IgD-negative memory B cell (primary cell): ENCODE measurements at regions not wholly inside any gene's neighbourhood (a gene's known extent, or its start where the extent isn't known, plus 50 kb on each side); places are given as distances from the start of the nearest gene placed in this dataset.

ENCODE experiments used
- H3K27ac Mint-ChIP-seq, 3 donors: one replicate each; pipeline ENCODE4 v1.8.0; 2020 to 2022; ENCODE audit warnings: mild to moderate bottlenecking in 3 of 3, mixed read lengths in 3 of 3, moderate library complexity in 1 of 3
- H3K27me3 Mint-ChIP-seq: one replicate; pipeline ENCODE4 v1.8.0; 2021; ENCODE audit warnings: mixed read lengths
- H3K36me3 Mint-ChIP-seq: one replicate; pipeline ENCODE4 v1.8.0; 2020; ENCODE audit warnings: mild to moderate bottlenecking, mixed read lengths
- H3K4me1 Mint-ChIP-seq, 3 donors: one replicate each; pipeline ENCODE4 v1.8.0; 2020 to 2022; ENCODE audit warnings: mixed read lengths in 3 of 3, mild to moderate bottlenecking in 1 of 3
- H3K4me3 Mint-ChIP-seq, 4 donors: one replicate each; pipeline ENCODE4 v1.8.0; 2020 to 2022; ENCODE audit warnings: mild to moderate bottlenecking in 4 of 4, mixed read lengths in 4 of 4, moderate library complexity in 3 of 4
- H3K9me3 Mint-ChIP-seq, 3 donors: one replicate each; pipeline ENCODE4 v1.8.0; 2020 to 2021; ENCODE audit warnings: mixed read lengths in 3 of 3, mild to moderate bottlenecking in 1 of 3

DNA sequence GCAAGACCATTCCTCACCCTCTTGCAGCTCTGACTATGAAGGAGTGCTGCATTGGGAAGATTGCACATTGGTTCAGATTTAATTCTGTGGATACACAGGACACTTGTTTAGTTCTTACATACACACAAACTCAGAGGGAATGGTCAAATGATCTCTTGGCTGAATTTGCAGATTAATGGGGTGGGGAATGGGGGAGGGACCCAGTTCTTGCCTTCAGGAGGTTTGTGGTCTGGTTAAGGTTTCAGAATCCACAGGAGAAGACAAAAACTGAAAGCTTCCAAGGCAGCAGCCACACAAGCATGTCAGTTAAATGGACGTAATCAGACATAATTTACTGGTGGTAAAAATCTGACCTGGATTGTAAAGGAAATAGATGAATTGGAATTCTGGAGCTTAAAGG lies 257.1 kb upstream of the ROPN1 start:
- Mint-ChIP-seq H3K36me3 (no peaks in the 10 kb centered on the region), H3K27ac (no peak overlapping the region), H3K4me1 (no peaks in the 10 kb centered on the region), H3K9me3 (no peaks in the 10 kb centered on the region), H3K27me3 (peaks cover 18% of the 10 kb centered on the region), H3K4me3 (no peak overlapping the region)

DNA sequence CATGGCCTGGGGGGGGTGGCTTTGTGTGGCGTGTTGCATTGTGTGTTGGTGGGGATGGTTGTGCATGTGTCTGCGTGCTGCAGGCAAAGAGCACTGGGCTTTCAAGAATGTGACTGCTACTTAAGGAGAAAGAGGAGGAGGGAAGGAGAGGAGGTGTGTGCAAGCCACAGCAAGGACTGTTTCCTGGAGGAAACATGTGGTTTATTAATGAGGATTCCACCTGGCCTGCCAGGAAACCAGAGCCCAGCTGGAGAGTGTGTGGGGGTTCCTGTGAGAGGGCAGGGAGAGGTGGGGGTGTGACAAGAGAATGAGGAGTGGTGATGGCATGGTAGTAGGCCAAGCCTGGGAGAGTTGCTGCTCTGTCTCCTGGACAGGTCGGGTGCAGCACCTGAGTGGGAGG lies 258.1 kb upstream of the ROPN1 start:
- Mint-ChIP-seq H3K36me3 (no peaks in the 10 kb centered on the region), H3K9me3 (no peaks in the 10 kb centered on the region), H3K4me1 (no peaks in the 10 kb centered on the region), H3K4me3 (no peak overlapping the region), H3K27ac (no peak overlapping the region), H3K27me3 (peaks cover 18% of the 10 kb centered on the region)

GRCh38 chr3:124256156-124256555 lies 264.2 kb upstream of the ROPN1 start:
- Mint-ChIP-seq H3K4me1 (no peaks in the 10 kb centered on the region), H3K4me3 (no peak overlapping the region), H3K36me3 (no peaks in the 10 kb centered on the region), H3K27ac (no peak overlapping the region), H3K27me3 (peaks cover 3% of the 10 kb centered on the region), H3K9me3 (no peaks in the 10 kb centered on the region)

DNA sequence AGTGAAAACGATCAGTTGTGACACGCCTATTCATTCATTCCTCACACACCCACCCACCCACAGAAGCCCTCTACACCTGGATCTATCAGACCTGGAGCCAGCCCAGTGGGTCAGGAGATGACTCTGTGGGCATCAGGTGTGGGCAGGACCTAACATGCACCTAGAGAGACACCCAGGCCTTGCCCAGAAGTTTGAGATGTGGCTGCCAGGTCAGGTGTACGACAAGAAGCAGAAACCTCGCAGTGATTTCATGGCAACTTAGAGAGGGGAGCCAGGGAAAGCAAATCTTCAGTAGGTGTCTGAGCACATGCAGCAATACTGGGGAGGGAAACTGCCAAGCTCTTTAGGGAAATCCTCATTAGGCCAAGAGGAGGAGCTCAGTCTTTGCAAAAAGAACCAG lies 264.7 kb upstream of the ROPN1 start:
- Mint-ChIP-seq H3K27me3 (peaks cover 3% of the 10 kb centered on the region), H3K9me3 (no peaks in the 10 kb centered on the region), H3K36me3 (no peaks in the 10 kb centered on the region), H3K27ac (no peak overlapping the region), H3K4me1 (no peaks in the 10 kb centered on the region), H3K4me3 (no peak overlapping the region)

- no peak overlapping the region for H3K4me3 Mint-ChIP-seq
- H3K9me3 Mint-ChIP-seq, result no peaks in the 10 kb centered on the region
- H3K27me3 Mint-ChIP-seq, result peaks cover 3% of the 10 kb centered on the region
- H3K36me3 Mint-ChIP-seq, result no peaks in the 10 kb centered on the region
- no peak overlapping the region for H3K27ac Mint-ChIP-seq
- no peaks in the 10 kb centered on the region for H3K4me1 Mint-ChIP-seq
These were observed 265.5 kb upstream of the ROPN1 start for GRCh38 chr3:124257336-124257864.

GRCh38 chr3:124258057-124258500 lies 266.2 kb upstream of the ROPN1 start:
- Mint-ChIP-seq H3K9me3 (no peaks in the 10 kb centered on the region), H3K4me1 (no peaks in the 10 kb centered on the region), H3K27ac (no peak overlapping the region), H3K36me3 (no peaks in the 10 kb centered on the region), H3K27me3 (no peaks in the 10 kb centered on the region), H3K4me3 (no peak overlapping the region)

DNA sequence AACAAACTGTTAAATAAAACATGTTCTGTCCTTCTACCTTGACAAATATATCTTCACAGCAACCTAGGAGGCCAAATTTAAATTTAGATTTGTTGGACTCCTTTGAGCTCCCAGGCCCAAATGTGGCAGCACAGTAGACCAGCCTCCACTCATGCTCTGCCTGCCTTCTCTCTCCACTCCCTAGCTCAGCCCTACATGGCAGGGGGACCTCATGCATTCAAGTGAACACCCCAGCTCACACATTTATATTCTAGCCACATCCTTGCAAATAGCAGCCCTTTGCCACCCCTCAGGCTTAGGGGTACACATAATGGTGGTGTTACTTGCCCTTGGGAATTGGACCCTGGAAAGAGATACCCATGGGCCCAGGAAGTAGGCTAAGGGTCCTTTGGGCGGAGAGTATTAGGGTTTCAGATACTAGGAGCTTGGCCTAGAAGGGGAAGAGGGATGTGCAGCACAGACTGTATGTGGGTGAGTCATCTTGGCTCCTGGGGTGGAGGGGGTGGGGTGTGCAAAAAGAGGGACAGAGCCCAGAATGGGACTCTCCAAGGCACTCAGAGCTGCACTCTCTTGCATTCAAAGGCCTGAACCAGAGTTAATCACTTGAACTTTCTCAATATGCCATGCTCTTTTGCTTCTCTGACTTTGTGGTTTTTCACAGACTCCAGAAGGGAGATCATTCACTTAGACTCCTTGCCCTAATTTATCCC lies 268.4 kb upstream of the ROPN1 start:
- Mint-ChIP-seq H3K27me3 (peaks cover 3% of the 10 kb centered on the region), H3K4me3 (no peak overlapping the region), H3K9me3 (no peaks in the 10 kb centered on the region), H3K36me3 (no peaks in the 10 kb centered on the region), H3K4me1 (no peaks in the 10 kb centered on the region), H3K27ac (no peak overlapping the region)

GRCh38 chr3:124261306-124261705 lies 269.4 kb upstream of the ROPN1 start:
- Mint-ChIP-seq H3K27me3 (peaks cover 3% of the 10 kb centered on the region), H3K27ac (no peak overlapping the region), H3K36me3 (no peaks in the 10 kb centered on the region), H3K9me3 (no peaks in the 10 kb centered on the region), H3K4me3 (no peak overlapping the region), H3K4me1 (no peaks in the 10 kb centered on the region)

- no peak overlapping the region for H3K27ac Mint-ChIP-seq
- peaks cover 3% of the 10 kb centered on the region for H3K27me3 Mint-ChIP-seq
- H3K4me3 Mint-ChIP-seq, result no peak overlapping the region
- no peaks in the 10 kb centered on the region for H3K36me3 Mint-ChIP-seq
- H3K9me3 Mint-ChIP-seq, result no peaks in the 10 kb centered on the region
- no peaks in the 10 kb centered on the region for H3K4me1 Mint-ChIP-seq
These were observed 271.2 kb upstream of the ROPN1 start for GRCh38 chr3:124263168-124263567.

GRCh38 chr3:124264346-124264745 lies 272.4 kb upstream of the ROPN1 start:
- peaks cover 3% of the 10 kb centered on the region for H3K27me3 Mint-ChIP-seq
- no peak overlapping the region for H3K4me3 Mint-ChIP-seq
- H3K9me3 Mint-ChIP-seq, result no peaks in the 10 kb centered on the region
- H3K36me3 Mint-ChIP-seq, result no peaks in the 10 kb centered on the region
- no peaks in the 10 kb centered on the region for H3K4me1 Mint-ChIP-seq
- H3K27ac Mint-ChIP-seq, result no peak overlapping the region

DNA sequence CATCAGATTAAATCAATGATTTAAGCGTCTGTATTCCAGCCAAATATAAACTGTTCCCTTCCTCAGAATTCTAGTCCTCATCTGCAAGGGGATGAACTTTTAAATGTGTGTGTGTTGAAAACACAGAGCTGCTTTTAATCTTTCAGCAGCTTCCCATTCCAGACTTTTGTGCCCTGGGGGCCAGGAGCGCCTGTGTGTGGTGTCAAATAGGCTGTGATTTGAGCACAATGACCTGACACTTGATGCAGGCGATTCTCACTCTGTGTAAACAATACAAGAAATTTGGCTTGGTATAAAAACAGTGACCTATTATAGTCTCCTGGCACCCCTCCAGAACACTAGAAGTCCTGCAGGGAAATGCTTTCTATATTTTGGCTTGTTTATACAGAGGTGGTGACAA lies 274.6 kb upstream of the ROPN1 start:
- no peaks in the 10 kb centered on the region for H3K4me1 Mint-ChIP-seq
- no peak overlapping the region for H3K4me3 Mint-ChIP-seq
- no peaks in the 10 kb centered on the region for H3K36me3 Mint-ChIP-seq
- no peaks in the 10 kb centered on the region for H3K9me3 Mint-ChIP-seq
- H3K27ac Mint-ChIP-seq, result no peak overlapping the region
- H3K27me3 Mint-ChIP-seq, result peaks cover 3% of the 10 kb centered on the region

GRCh38 chr3:124267406-124267805 lies 275.5 kb upstream of the ROPN1 start:
- H3K4me3 Mint-ChIP-seq, result no peak overlapping the region
- H3K4me1 Mint-ChIP-seq, result no peaks in the 10 kb centered on the region
- H3K36me3 Mint-ChIP-seq, result no peaks in the 10 kb centered on the region
- H3K27me3 Mint-ChIP-seq, result peaks cover 6% of the 10 kb centered on the region
- no peak overlapping the region for H3K27ac Mint-ChIP-seq
- H3K9me3 Mint-ChIP-seq, result no peaks in the 10 kb centered on the region

DNA sequence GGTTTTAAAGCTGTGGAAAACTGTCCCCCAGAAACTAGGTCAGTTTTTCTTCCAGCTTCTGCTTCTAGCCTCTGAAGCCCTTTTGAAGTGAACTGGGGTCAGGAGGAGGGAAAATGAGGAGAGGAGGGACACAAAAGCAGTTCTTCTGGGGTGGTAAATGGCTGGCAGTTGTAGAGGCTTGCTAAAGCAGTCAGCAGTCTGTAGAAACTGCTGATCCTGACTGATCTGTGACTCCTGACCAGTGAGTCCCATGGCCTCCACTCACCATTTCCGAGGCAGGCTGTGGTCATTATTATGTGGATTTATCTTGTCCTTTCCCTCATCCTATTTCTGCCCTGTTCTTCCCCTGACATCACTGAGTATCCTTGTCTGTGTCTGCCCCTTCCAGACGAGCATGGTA lies 276.4 kb upstream of the ROPN1 start:
- H3K36me3 Mint-ChIP-seq, result no peaks in the 10 kb centered on the region
- no peaks in the 10 kb centered on the region for H3K4me1 Mint-ChIP-seq
- peaks cover 9% of the 10 kb centered on the region for H3K27me3 Mint-ChIP-seq
- no peak overlapping the region for H3K27ac Mint-ChIP-seq
- H3K4me3 Mint-ChIP-seq, result no peak overlapping the region
- no peaks in the 10 kb centered on the region for H3K9me3 Mint-ChIP-seq

- Mint-ChIP-seq H3K36me3 (no peaks in the 10 kb centered on the region), H3K4me1 (no peaks in the 10 kb centered on the region), H3K4me3 (no peak overlapping the region), H3K27ac (no peak overlapping the region), H3K9me3 (no peaks in the 10 kb centered on the region), H3K27me3 (peaks cover 6% of the 10 kb centered on the region)
These were observed 277.7 kb upstream of the ROPN1 start for GRCh38 chr3:124269619-124270018.

DNA sequence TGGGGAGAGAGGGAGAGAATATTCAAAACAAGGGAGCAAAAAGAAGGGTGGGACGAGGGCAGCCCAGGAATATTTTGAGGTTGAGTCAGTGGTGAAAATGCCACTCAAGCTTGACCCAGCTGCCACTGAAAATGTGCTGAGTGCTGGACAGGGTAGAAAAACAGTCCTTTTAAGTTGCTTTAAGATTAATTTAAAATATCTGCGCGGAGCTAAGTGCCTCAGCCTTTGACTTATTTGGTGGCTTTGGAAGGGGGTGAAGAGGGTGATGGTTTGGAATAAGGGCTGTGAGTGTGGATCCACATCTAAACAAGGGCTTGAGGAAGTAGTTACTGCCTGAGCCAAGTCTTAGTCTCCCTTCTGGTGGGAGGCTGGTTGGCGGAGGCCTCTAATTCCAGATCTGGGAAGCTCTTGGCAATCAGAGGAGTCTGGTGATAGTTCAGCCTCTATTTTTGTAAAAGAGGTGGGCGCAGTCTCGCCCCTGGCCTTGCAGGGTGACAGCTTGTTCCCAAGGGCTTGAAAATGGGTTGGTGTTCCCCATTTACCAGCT lies 280.8 kb upstream of the ROPN1 start:
- Mint-ChIP-seq H3K4me3 (no peak overlapping the region), H3K27me3 (peaks cover 9% of the 10 kb centered on the region), H3K4me1 (no peaks in the 10 kb centered on the region), H3K36me3 (no peaks in the 10 kb centered on the region), H3K27ac (peak overlapping the region in 1 of 3 donors; percentile 11), H3K9me3 (peaks cover 0 to 1% (median 0%) of the 10 kb centered on the region in 3 donors)

GRCh38 chr3:124273651-124274050 lies 281.7 kb upstream of the ROPN1 start:
- no peak overlapping the region for H3K27ac Mint-ChIP-seq
- H3K36me3 Mint-ChIP-seq, result no peaks in the 10 kb centered on the region
- H3K4me1 Mint-ChIP-seq, result no peaks in the 10 kb centered on the region
- H3K27me3 Mint-ChIP-seq, result peaks cover 9% of the 10 kb centered on the region
- H3K9me3 Mint-ChIP-seq, result peaks cover 0 to 1% (median 0%) of the 10 kb centered on the region in 3 donors
- no peak overlapping the region for H3K4me3 Mint-ChIP-seq
